Liver (tissue), 8 donors: ENCODE measurements at regions not wholly inside any gene's neighbourhood (a gene's known extent, or its start where the extent isn't known, plus 50 kb on each side); places are given as distances from the start of the nearest gene placed in this dataset.

ENCODE experiments used
- DNase-seq: peaks from one replicate; pipeline ENCODE4 v3.0.0-alpha.2; 2017; ENCODE audit warnings: low spot score
- H3K27ac ChIP-seq, 2 donors: one replicate each; pipeline ENCODE4 v1.7.0; 2013; ENCODE audit warnings: inconsistent platforms in 2 of 2, low read length in 2 of 2, control low read depth in 1 of 2, low read depth in 1 of 2, mild to moderate bottlenecking in 1 of 2
- H3K27me3 ChIP-seq, 4 donors: one replicate each; pipeline versions ENCODE4 v1.6.1 to v1.7.0; 2013; ENCODE audit warnings: low read length in 3 of 4, inconsistent platforms in 1 of 4, mild to moderate bottlenecking in 1 of 4, moderate library complexity in 1 of 4; ENCODE audit not compliant: control insufficient read depth in 4 of 4, insufficient read depth in 4 of 4
- H3K36me3 ChIP-seq, 4 donors: one replicate each; pipeline versions ENCODE4 v1.6.1 to v1.7.0; 2013; ENCODE audit warnings: low read length in 3 of 4, mild to moderate bottlenecking in 3 of 4, low read depth in 1 of 4, moderate library complexity in 1 of 4; ENCODE audit not compliant: control insufficient read depth in 4 of 4, insufficient read depth in 3 of 4
- H3K4me1 ChIP-seq, 4 donors: one replicate each; pipeline versions ENCODE4 v1.6.1 to v1.7.0; 2013; ENCODE audit warnings: low read length in 3 of 4, mild to moderate bottlenecking in 3 of 4, moderate library complexity in 1 of 4; ENCODE audit not compliant: control insufficient read depth in 4 of 4, insufficient read depth in 4 of 4
- H3K4me3 ChIP-seq, 3 donors: one replicate each; pipeline versions ENCODE4 v1.6.1 to v1.7.0; 2013; ENCODE audit warnings: low read length in 3 of 3, control low read depth in 1 of 3, low read depth in 1 of 3, mild to moderate bottlenecking in 1 of 3
- H3K9ac ChIP-seq, 2 donors: one replicate each; pipeline ENCODE4 v1.7.0; 2013; ENCODE audit warnings: low read length in 2 of 2, mild to moderate bottlenecking in 2 of 2, moderate library complexity in 2 of 2, control low read depth in 1 of 2, low read depth in 1 of 2
- H3K9me3 ChIP-seq, 4 donors: one replicate each; pipeline versions ENCODE4 v1.6.1 to v1.7.0; 2013; ENCODE audit warnings: low read length in 3 of 4; ENCODE audit not compliant: control insufficient read depth in 4 of 4
- ATF3 ChIP-seq: IDR thresholded peaks from 2 replicates; pipeline ENCODE4 v1.6.1; 2016; ENCODE audit warnings: antibody characterized with exemption
- CTCF ChIP-seq: fragments of 150-350 bp; IDR thresholded peaks from 2 replicates; pipeline ENCODE4 v1.5.1; 2017; ENCODE audit warnings: improper control_type of control experiment, low read depth, low read length; ENCODE audit not compliant: missing input control
- EGR1 ChIP-seq, 2 donors: IDR thresholded peaks; 2 replicates each; pipeline ENCODE4 v1.6.1; 2016 to 2018; ENCODE audit warnings: antibody characterized with exemption in 2 of 2, low read depth in 2 of 2
- FOXA2 ChIP-seq: IDR thresholded peaks from 2 replicates; pipeline ENCODE4 v1.6.1; 2016; ENCODE audit warnings: antibody characterized with exemption
- HNF4G ChIP-seq: IDR thresholded peaks from 2 replicates; pipeline ENCODE4 v1.6.1; 2016; ENCODE audit warnings: antibody characterized with exemption
- JUND ChIP-seq, 2 donors: IDR thresholded peaks; 2 replicates each; pipeline ENCODE4 v1.6.1; 2016; ENCODE audit warnings: antibody characterized with exemption in 2 of 2
- MAX ChIP-seq: IDR thresholded peaks from 2 replicates; pipeline ENCODE4 v1.6.1; 2016; ENCODE audit warnings: antibody characterized with exemption
- NR2F2 ChIP-seq: IDR thresholded peaks from 2 replicates; pipeline ENCODE4 v1.6.1; 2016; ENCODE audit warnings: antibody characterized with exemption
- RAD21 ChIP-seq, 2 donors: IDR thresholded peaks; 2 replicates each; pipeline ENCODE4 v1.6.1; 2016; ENCODE audit warnings: antibody characterized with exemption in 2 of 2, mild to moderate bottlenecking in 2 of 2
- REST ChIP-seq: IDR thresholded peaks from 2 replicates; pipeline ENCODE4 v1.6.1; 2016; ENCODE audit warnings: antibody characterized with exemption, mild to moderate bottlenecking
- RXRA ChIP-seq, 2 donors: IDR thresholded peaks; 2 replicates each; pipeline ENCODE4 v1.6.1; 2017 to 2018; ENCODE audit warnings: antibody characterized with exemption in 2 of 2, mild to moderate bottlenecking in 1 of 2
- TAF1 ChIP-seq: conservative IDR thresholded peaks from 2 replicates; pipeline ENCODE4 v1.6.1; 2016; ENCODE audit warnings: antibody characterized with exemption, mild to moderate bottlenecking
- YY1 ChIP-seq: IDR thresholded peaks from 2 replicates; pipeline ENCODE4 v1.6.1; 2016; ENCODE audit warnings: antibody characterized with exemption, mild to moderate bottlenecking
- ZBTB33 ChIP-seq: IDR thresholded peaks from 2 replicates; pipeline ENCODE4 v1.6.1; 2016; ENCODE audit warnings: antibody characterized with exemption
- WGBS: extraction: QIAGEN DNeasy Blood & Tissue Kit; methylation state at CpG from one replicate; pipeline ENCODE4 v1.1.7; 2013; 5-methylcytosine and 5-hydroxymethylcytosine counted together
- donor health status: healthy.
- donor health status: healthy.
- donor health status: healthy.
- donor health status: healthy.
- donor health status: healthy.

GRCh38 chr7:88492153-88492552, 185.5 kb upstream of the STEAP4 start:
- no peak overlapping the region for H3K9ac ChIP-seq
- no peaks in the 10 kb centered on the region for H3K27me3 ChIP-seq
- TF ChIP-seq TAF1 (no peak), FOXA2 (no peak), CTCF (no peak), MAX (no peak), HNF4G (no peak), ZBTB33 (no peak), RAD21 (IDR thresholded peaks at IDR 0.05) (no peak), YY1 (no peak), EGR1 (IDR thresholded peaks at IDR 0.05; ENCODE audit: low read depth in 2 of 2) (no peak), ATF3 (no peak), JUND (IDR thresholded peaks at IDR 0.05) (no peak)
- no peak overlapping the region for H3K27ac ChIP-seq
- no peaks in the 10 kb centered on the region for H3K4me1 ChIP-seq
- DNase-seq: no peak
- H3K36me3 ChIP-seq: no peaks in the 10 kb centered on the region
- no peaks in the 10 kb centered on the region for H3K9me3 ChIP-seq
- no peak overlapping the region for H3K4me3 ChIP-seq

- Histone ChIP-seq H3K27ac (no peak overlapping the region), H3K9me3 (no peaks in the 10 kb centered on the region), H3K4me3 (no peak overlapping the region), H3K9ac (no peak overlapping the region), H3K36me3 (no peaks in the 10 kb centered on the region), H3K4me1 (no peaks in the 10 kb centered on the region), H3K27me3 (no peaks in the 10 kb centered on the region)
- DNase-seq: no peak
- TF ChIP-seq ZBTB33 (no peak), RXRA (IDR thresholded peaks at IDR 0.05) (no peak)
- WGBS: 86% methylated on average over 3 of the region's 3 CpGs
Observed at GRCh38 chr7:88490874-88491273, 184.2 kb upstream of the STEAP4 start.

- Histone ChIP-seq H3K4me3 (no peak overlapping the region), H3K27me3 (no peaks in the 10 kb centered on the region), H3K9ac (no peak overlapping the region), H3K4me1 (no peaks in the 10 kb centered on the region), H3K36me3 (no peaks in the 10 kb centered on the region), H3K27ac (no peak overlapping the region), H3K9me3 (no peaks in the 10 kb centered on the region)
- DNase-seq: no peak
- no peak for TF ChIP-seq YY1
- no peak for TF ChIP-seq NR2F2
- no peak for TF ChIP-seq ATF3
- TF ChIP-seq EGR1 (IDR thresholded peaks at IDR 0.05; ENCODE audit: low read depth in 2 of 2): no peak
- no peak for TF ChIP-seq REST
- no peak for TF ChIP-seq TAF1
- TF ChIP-seq JUND (IDR thresholded peaks at IDR 0.05): no peak
- WGBS: 89% methylated on average over 5 of the region's 5 CpGs
Observed at GRCh38 chr7:88490161-88490560, 183.5 kb upstream of the STEAP4 start.
